ENCODE measurements at regions not wholly inside any gene's neighbourhood (a gene's known extent, or its start where the extent isn't known, plus 50 kb on each side); places are given as distances from the start of the nearest gene placed in this dataset.

DNA sequence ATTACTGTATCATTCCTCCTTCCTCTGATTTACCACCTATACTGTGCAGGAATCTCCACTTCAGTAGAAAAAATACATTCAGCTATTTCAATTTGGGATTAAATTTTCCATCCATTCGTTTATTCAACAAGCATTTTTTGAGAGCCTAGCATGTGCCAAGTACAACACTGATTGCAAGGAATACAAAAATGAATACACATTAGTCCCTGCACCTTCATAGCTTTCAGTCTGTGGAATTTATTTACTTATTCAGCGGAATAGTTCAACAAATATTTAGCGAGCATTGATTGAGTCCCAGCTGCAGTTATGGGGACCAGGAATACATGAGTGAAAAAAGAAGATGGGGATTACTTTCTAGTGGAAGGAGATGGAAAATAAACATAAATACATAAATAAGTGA is 606.8 kb upstream of the TBL1XR1 start:
- TF ChIP-seq, protein P1, sequence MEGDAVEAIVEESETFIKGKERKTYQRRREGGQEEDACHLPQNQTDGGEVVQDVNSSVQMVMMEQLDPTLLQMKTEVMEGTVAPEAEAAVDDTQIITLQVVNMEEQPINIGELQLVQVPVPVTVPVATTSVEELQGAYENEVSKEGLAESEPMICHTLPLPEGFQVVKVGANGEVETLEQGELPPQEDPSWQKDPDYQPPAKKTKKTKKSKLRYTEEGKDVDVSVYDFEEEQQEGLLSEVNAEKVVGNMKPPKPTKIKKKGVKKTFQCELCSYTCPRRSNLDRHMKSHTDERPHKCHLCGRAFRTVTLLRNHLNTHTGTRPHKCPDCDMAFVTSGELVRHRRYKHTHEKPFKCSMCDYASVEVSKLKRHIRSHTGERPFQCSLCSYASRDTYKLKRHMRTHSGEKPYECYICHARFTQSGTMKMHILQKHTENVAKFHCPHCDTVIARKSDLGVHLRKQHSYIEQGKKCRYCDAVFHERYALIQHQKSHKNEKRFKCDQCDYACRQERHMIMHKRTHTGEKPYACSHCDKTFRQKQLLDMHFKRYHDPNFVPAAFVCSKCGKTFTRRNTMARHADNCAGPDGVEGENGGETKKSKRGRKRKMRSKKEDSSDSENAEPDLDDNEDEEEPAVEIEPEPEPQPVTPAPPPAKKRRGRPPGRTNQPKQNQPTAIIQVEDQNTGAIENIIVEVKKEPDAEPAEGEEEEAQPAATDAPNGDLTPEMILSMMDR (IDR thresholded peaks at IDR 0.05): no peak
- no peak for TF ChIP-seq POLR2A (IDR thresholded peaks at IDR 0.05)

All from thyroid gland (tissue), 4 donors.